Chondrocyte (in vitro differentiated cells): ENCODE measurements at regions not wholly inside any gene's neighbourhood (a gene's known extent, or its start where the extent isn't known, plus 50 kb on each side); places are given as distances from the start of the nearest gene placed in this dataset.

Source experiments
- DNase-seq: peaks from one replicate; pipeline ENCODE4 v3.0.0; 2021; ENCODE audit warnings: mixed read lengths, low spot score
- H3K27ac Mint-ChIP-seq: one replicate; pipeline ENCODE4 v1.8.0; 2021; ENCODE audit warnings: mild to moderate bottlenecking, moderate library complexity, mixed read lengths; ENCODE audit not compliant: unreplicated experiment
- H3K27me3 Mint-ChIP-seq: 2 replicates; pipeline ENCODE4 v1.8.0; 2021; ENCODE audit warnings: low read depth, mixed read lengths
- H3K36me3 Mint-ChIP-seq: 2 replicates; pipeline ENCODE4 v1.8.0; 2021; ENCODE audit warnings: low read depth, mixed read lengths
- H3K4me1 Mint-ChIP-seq: 2 replicates; pipeline ENCODE4 v1.8.0; 2021; ENCODE audit warnings: low read depth, mild to moderate bottlenecking, mixed read lengths
- H3K4me3 Mint-ChIP-seq: one replicate; pipeline ENCODE4 v1.8.0; 2021; ENCODE audit warnings: mild to moderate bottlenecking, moderate library complexity, mixed read lengths; ENCODE audit not compliant: unreplicated experiment
- H3K9me3 Mint-ChIP-seq: 2 replicates; pipeline ENCODE4 v1.8.0; 2021; ENCODE audit warnings: low read depth, mixed read lengths
- TF ChIP-seq, protein P1 (sequence below): fragments of 200-600 bp; sonication (generic); IDR thresholded peaks from 2 replicates; pipeline ENCODE4 v1.5.0; 2021; ENCODE audit warnings: antibody characterized with exemption, mild to moderate bottlenecking, moderate library complexity

DNA sequence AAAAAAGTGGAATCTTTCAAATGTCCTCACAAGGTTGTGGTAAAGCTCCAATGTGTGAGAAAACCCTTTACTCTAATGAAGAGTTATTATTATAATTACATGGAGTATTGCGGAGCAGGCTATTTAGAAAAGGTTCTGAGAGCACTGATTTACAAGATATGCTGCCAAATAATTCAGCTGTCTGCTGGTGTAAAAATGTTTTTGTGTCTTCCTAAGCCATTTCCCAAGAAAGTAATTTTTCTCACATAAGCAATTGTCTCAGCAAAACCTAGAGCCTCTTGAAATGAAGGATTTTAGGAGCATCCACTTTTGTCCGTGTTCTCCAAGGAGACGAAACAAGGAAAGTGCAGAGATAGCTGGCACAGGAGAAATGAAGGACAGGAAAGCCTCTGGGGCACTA lies 229.6 kb upstream of the STARD13 start:
- Mint-ChIP-seq H3K4me3 (no peak overlapping the region), H3K36me3 (no peaks in the 10 kb centered on the region), H3K27me3 (no peaks in the 10 kb centered on the region), H3K4me1 (peaks cover 35% of the 10 kb centered on the region), H3K27ac (no peak overlapping the region), H3K9me3 (no peaks in the 10 kb centered on the region)
- no peak for DNase-seq
- TF ChIP-seq, protein P1, sequence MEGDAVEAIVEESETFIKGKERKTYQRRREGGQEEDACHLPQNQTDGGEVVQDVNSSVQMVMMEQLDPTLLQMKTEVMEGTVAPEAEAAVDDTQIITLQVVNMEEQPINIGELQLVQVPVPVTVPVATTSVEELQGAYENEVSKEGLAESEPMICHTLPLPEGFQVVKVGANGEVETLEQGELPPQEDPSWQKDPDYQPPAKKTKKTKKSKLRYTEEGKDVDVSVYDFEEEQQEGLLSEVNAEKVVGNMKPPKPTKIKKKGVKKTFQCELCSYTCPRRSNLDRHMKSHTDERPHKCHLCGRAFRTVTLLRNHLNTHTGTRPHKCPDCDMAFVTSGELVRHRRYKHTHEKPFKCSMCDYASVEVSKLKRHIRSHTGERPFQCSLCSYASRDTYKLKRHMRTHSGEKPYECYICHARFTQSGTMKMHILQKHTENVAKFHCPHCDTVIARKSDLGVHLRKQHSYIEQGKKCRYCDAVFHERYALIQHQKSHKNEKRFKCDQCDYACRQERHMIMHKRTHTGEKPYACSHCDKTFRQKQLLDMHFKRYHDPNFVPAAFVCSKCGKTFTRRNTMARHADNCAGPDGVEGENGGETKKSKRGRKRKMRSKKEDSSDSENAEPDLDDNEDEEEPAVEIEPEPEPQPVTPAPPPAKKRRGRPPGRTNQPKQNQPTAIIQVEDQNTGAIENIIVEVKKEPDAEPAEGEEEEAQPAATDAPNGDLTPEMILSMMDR: no peak

DNA sequence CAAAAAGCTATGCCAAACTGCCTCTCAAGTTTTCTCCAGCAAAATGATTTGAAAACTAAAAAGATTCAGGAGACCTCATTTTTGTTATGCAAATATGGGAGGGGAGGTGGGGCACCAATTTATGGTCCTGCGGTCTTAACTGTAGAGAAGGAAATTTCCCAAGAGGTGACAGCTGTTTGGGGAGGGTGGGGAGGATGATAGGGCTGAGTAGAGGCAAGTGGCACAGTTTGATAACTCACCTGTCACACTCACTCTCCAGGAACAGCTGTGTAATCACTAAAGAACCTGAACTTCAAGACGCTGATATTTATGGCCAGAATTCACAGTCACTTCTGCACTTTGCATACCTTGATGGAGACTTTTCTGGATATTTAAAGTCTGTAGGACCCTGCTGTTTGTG lies 232.9 kb upstream of the STARD13 start:
- TF ChIP-seq, protein P1: no peak
- Mint-ChIP-seq H3K27me3 (no peaks in the 10 kb centered on the region), H3K4me3 (no peak overlapping the region), H3K36me3 (no peaks in the 10 kb centered on the region), H3K4me1 (peaks cover 58% of the 10 kb centered on the region), H3K27ac (no peak overlapping the region), H3K9me3 (no peaks in the 10 kb centered on the region)
- DNase-seq: no peak

- Mint-ChIP-seq H3K27me3 (no peaks in the 10 kb centered on the region), H3K4me3 (no peak overlapping the region), H3K27ac (peak overlapping the region; percentile 83), H3K4me1 (peaks cover 58% of the 10 kb centered on the region), H3K36me3 (no peaks in the 10 kb centered on the region), H3K9me3 (no peaks in the 10 kb centered on the region)
- DNase-seq: no peak
- TF ChIP-seq, protein P1: no peak
Observed at GRCh38 chr13:33519561-33520467, 234.3 kb upstream of the STARD13 start.

GRCh38 chr13:33520468-33520839 lies 234.9 kb upstream of the STARD13 start:
- TF ChIP-seq, protein P1: no peak

DNA sequence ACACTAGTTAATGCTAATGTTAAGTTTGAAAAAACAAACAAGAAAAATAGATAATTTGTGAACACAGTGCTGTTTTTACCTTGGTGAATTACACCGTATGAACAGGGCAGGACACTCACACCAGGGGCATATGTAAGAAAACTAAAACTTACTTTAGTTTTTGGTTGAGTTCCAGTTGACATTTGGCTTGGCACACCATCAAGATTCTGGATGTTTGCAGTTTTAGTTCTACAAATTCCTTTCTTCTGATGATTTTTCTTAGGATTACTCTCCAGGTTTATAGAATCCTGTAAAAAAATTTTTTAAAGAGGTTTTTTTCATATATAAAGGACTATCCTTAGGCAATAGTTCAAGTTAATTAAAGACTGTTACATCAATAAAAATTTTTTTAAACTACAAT lies 238.5 kb upstream of the STARD13 start:
- Mint-ChIP-seq H3K4me3 (no peak overlapping the region), H3K27ac (no peak overlapping the region), H3K27me3 (no peaks in the 10 kb centered on the region), H3K36me3 (no peaks in the 10 kb centered on the region), H3K9me3 (no peaks in the 10 kb centered on the region), H3K4me1 (peaks cover 64% of the 10 kb centered on the region)
- DNase-seq: no peak
- TF ChIP-seq, protein P1: no peak

More at GRCh38 chr13:33520468-33520839, 234.9 kb upstream of the STARD13 start:
- no peaks in the 10 kb centered on the region for H3K36me3 Mint-ChIP-seq
- H3K4me1 Mint-ChIP-seq: peaks cover 62% of the 10 kb centered on the region
- no peaks in the 10 kb centered on the region for H3K9me3 Mint-ChIP-seq
- H3K27me3 Mint-ChIP-seq: no peaks in the 10 kb centered on the region
- H3K27ac Mint-ChIP-seq: peak overlapping the region; percentile 83
- no peak overlapping the region for H3K4me3 Mint-ChIP-seq
- DNase-seq: no peak
